GM18505 (cell line): ENCODE measurements at regions not wholly inside any gene's neighbourhood (a gene's known extent, or its start where the extent isn't known, plus 50 kb on each side); places are given as distances from the start of the nearest gene placed in this dataset.

Experiments
- ATAC-seq: cut with Tn5 transposase; IDR thresholded peaks from one replicate; pipeline ENCODE4 v1.9.1; 2021; ENCODE audit not compliant: unreplicated experiment
- POLR2A ChIP-seq: IDR thresholded peaks from 4 replicates; pipeline ENCODE4 v1.6.1; 2011; ENCODE audit warnings: borderline replicate concordance; ENCODE audit not compliant: insufficient read depth, insufficient read length; ENCODE audit errors: extremely low read depth

GRCh38 chr4:84189144-84189543, 309.9 kb downstream of the NKX6-1 start:
- TF ChIP-seq POLR2A: no peak
- ATAC-seq: no peak

GRCh38 chr4:84179409-84179808, 319.7 kb downstream of the NKX6-1 start:
- no peak for ATAC-seq

GRCh38 chr4:84177831-84178542, 321.1 kb downstream of the NKX6-1 start:
- ATAC-seq: no peak
- TF ChIP-seq POLR2A: no peak

More at GRCh38 chr4:84179409-84179808, 319.7 kb downstream of the NKX6-1 start:
- TF ChIP-seq POLR2A: no peak

- no peak for ATAC-seq
- TF ChIP-seq POLR2A: no peak
Measured at GRCh38 chr4:84176016-84176415, 323.1 kb downstream of the NKX6-1 start.

GRCh38 chr4:84171871-84172270, 327.2 kb downstream of the NKX6-1 start:
- no peak for ATAC-seq
- TF ChIP-seq POLR2A: no peak

GRCh38 chr4:84167564-84167963, 331.5 kb downstream of the NKX6-1 start:
- no peak for ATAC-seq
- TF ChIP-seq POLR2A: no peak

GRCh38 chr4:84167093-84167492, 332.0 kb downstream of the NKX6-1 start:
- ATAC-seq: no peak
- no peak for TF ChIP-seq POLR2A

- ATAC-seq: no peak
- TF ChIP-seq POLR2A: no peak
Measured at GRCh38 chr4:84166486-84166885, 332.6 kb downstream of the NKX6-1 start.

- no peak for TF ChIP-seq POLR2A
- no peak for ATAC-seq
Measured at GRCh38 chr4:84164201-84164600, 334.9 kb downstream of the NKX6-1 start.

GRCh38 chr4:84159762-84160161, 339.3 kb downstream of the NKX6-1 start:
- ATAC-seq: no peak
- no peak for TF ChIP-seq POLR2A

GRCh38 chr4:84158670-84159069, 340.4 kb downstream of the NKX6-1 start:
- no peak for TF ChIP-seq POLR2A

GRCh38 chr4:84151574-84151973, 347.5 kb downstream of the NKX6-1 start:
- no peak for ATAC-seq
- TF ChIP-seq POLR2A: no peak

More at GRCh38 chr4:84158670-84159069, 340.4 kb downstream of the NKX6-1 start:
- ATAC-seq: no peak

GRCh38 chr4:84150177-84150576, 348.9 kb downstream of the NKX6-1 start:
- TF ChIP-seq POLR2A: no peak
- no peak for ATAC-seq

GRCh38 chr4:84147831-84148230, 351.3 kb downstream of the NKX6-1 start:
- no peak for TF ChIP-seq POLR2A
- no peak for ATAC-seq
